GM12892 (cell line): ENCODE measurements at regions not wholly inside any gene's neighbourhood (a gene's known extent, or its start where the extent isn't known, plus 50 kb on each side); places are given as distances from the start of the nearest gene placed in this dataset.

Experiments
- DNase-seq: peaks from one replicate; pipeline ENCODE4 v3.0.0; 2011; ENCODE audit not compliant: insufficient read length
- FAIRE-seq: peaks from 2 replicates; lab custom pipeline; 2011; peaks lifted over from hg19 to GRCh38; lab: Jason Lieb, UNC
- POLR2A ChIP-seq: IDR thresholded peaks from 2 replicates; pipeline ENCODE4 v1.6.1; 2011; ENCODE audit warnings: low read depth, low read length, control low read depth
- POLR2AphosphoS5 ChIP-seq: IDR thresholded peaks from 2 replicates; pipeline ENCODE4 v1.6.1; 2011; ENCODE audit warnings: low read depth, low read length, control low read depth
- TAF1 ChIP-seq: IDR thresholded peaks from 2 replicates; pipeline ENCODE4 v1.6.1; 2011; ENCODE audit warnings: low read depth, mild to moderate bottlenecking, control low read depth, low read length, borderline replicate concordance

DNA sequence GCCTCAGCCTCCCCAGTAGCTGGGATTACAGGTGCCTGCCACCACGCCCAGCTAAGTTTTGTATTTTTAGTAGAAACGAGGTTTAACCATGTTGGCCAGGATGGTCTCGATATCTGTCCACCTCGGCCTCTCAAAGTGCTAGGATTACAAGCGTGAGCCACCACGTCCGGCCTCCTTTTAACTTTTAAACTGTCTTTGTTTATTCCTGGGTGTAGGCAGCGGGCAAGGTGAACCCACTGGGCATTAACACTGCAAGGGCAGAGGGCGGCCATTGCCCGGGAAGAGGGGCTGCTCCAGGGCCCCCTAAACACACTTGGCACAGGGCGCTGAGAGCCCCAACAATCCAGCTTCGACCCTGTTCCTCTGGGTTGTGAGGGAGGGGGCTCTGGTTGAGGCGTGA, 693.6 kb downstream of the BRD1 start:
- no peak for FAIRE-seq
- no peak for DNase-seq
- TF ChIP-seq TAF1 (no peak), POLR2AphosphoS5 (no peak), POLR2A (no peak)

DNA sequence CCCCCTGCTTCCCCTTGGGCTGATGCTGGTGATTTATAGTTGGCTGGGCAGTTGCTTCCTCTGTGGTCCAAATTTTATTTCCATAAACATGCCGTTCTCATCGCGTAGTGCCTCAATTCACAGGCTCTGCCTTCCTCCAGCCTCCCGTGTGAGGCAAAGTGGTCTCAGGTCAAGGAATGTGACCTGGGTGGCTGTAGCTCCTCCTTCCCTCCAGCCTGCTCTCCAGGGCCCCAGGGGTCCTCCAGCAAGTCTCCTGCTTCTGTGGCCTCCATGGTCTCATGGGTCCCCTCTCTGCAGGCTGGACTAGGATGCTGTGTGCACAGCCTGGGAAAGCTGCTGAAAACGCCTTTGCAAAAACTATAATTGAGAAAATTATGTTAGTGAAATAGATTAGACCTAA, 694.1 kb downstream of the BRD1 start:
- TF ChIP-seq POLR2AphosphoS5 = no peak
- TF ChIP-seq POLR2A = no peak
- TF ChIP-seq TAF1 = no peak
- FAIRE-seq (no peak), DNase-seq (no peak)

DNA sequence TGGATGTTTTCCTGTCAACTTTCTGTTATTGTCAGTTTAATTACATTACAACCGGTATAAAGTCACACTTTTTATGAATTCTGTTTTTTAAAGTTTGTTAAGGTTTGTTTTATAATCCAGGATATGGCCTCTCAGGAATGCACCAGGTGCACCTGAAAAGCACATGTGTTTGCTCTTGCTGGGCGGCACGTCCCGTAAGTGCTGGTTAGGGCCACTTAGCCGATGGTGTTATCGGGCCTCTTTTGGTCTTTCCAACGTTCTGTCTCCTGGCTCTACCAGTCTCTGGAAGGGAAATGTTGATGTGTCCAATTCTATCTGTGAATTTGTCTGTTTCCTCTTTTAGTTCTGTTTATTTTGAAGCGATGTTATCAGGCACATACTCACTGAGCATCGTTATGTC, 695.7 kb downstream of the BRD1 start:
- FAIRE-seq = no peak
- TF ChIP-seq POLR2A = no peak
- TF ChIP-seq TAF1 = no peak
- TF ChIP-seq POLR2AphosphoS5 = no peak
- no peak for DNase-seq

DNA sequence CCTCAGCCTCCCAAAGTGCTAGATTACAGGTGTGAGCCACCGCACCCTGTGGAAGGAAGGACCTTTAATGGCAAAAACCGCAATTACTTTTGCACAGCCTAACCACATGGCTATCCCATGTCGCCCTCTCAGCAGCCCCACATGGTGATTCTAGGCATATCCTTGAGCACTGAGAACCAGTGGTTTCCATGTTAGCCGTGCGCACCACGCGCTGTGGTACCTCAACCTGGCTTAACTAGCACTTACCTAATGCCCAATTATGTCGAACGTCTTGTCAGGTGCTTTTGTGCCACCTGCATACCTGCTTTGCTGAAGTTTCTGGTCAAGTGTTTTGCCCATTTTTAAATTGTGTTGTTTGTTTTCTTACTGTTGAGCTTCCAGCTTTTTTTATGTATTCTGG, 697.9 kb downstream of the BRD1 start:
- FAIRE-seq = no peak
- DNase-seq = no peak
- TF ChIP-seq POLR2A = no peak
- no peak for TF ChIP-seq POLR2AphosphoS5
- no peak for TF ChIP-seq TAF1

DNA sequence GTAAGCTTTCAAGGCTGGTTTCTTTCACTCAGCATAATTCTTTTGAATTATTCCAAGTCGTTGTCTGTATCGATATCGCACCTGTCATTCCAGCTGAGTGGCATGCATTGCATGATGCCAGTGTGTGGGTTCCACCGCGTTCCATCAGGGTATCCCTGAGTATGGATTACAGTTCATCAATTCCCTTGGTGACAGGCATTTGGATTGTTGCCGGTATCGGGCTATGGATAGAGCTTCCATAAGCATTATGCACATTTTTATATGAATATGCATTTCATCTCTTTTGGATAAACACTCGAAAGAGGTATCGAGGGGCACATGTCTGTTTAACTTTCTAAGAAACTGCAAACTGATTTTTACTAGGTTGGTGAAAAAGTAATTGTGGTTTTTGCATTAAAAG, 698.8 kb downstream of the BRD1 start:
- no peak for DNase-seq
- TF ChIP-seq TAF1 = no peak
- TF ChIP-seq POLR2A = no peak
- no peak for TF ChIP-seq POLR2AphosphoS5
- no peak for FAIRE-seq

- FAIRE-seq (no peak), DNase-seq (no peak)
- TF ChIP-seq POLR2A (no peak), POLR2AphosphoS5 (no peak), TAF1 (no peak)
These were observed 703.1 kb downstream of the BRD1 start for GRCh38 chr22:49124608-49125007.

DNA sequence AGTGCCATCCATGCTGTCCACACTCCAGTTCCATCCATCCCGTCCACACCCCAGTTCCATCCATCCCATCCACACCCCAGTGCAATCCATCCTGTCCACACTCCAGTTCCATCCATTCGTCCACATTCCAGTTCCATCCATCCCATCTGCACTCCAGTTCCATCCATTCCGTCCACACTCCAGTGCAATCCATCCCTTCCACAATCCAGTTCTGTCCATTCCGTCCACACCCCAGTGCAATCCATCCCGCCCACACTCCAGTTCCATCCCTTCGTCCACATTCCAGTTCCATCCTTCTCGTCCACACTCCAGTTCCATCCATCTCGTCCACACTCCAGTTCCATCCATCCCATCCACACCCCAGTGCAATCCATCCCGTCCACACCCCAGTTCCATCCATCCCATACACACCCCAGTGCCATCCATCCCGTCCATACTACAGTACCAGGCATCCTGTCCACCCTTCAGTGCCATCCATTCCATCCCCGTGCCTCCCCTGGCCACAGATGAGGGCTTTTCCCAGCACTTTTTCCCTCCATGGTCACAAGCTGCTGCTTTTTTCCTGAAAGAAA, 704.0 kb downstream of the BRD1 start:
- FAIRE-seq = no peak
- TF ChIP-seq TAF1 (no peak), POLR2A (no peak), POLR2AphosphoS5 (no peak)

DNA sequence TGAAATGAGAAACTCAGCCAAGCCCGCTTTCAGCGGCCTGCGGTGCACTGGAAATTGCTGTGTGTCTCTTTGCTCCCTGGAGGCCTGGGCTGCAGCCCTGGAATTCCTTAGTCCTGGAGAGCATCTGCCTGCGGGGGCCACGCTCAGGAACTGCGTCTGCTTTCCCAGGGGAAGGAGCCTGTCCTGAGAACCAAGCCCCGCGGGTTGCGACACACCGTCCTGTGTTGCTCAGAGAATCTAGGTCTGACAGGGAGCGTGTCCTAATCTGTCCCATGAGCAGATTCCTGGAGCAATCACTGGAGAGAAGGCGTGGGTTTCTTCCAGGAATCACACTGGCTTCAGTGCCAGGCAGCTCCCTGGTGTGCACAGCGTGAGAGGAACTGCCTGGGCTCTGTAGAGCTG, 708.1 kb downstream of the BRD1 start:
- FAIRE-seq (no peak), DNase-seq (no peak)
- TF ChIP-seq POLR2AphosphoS5 = no peak
- no peak for TF ChIP-seq POLR2A
- TF ChIP-seq TAF1 = no peak

More for the DNA sequence above, 704.0 kb downstream of the BRD1 start:
- DNase-seq = no peak

DNA sequence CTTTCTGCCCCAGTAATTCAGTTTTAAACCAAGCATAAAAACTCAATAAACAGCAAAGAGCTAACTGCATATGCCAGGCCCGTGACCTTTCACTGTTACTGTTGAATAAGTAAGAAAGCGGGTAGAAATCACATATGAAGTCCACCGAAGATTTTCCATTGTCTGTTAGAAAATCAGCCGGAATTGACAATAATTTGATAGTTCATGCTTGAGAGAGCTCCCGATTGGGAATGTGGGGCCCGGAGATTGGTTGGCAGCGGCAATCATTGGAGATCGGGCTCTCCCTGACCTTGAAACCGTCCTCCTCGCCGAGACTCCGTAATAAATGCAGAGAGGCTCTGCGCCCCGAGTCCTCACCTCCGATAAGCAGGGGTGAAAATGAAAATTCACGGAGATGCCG, 709.6 kb downstream of the BRD1 start:
- no peak for FAIRE-seq
- DNase-seq = no peak
- TF ChIP-seq TAF1 = no peak
- no peak for TF ChIP-seq POLR2A
- TF ChIP-seq POLR2AphosphoS5 = no peak

- no peak for DNase-seq
- no peak for FAIRE-seq
- TF ChIP-seq TAF1 (no peak), POLR2AphosphoS5 (no peak), POLR2A (no peak)
These were observed 710.2 kb downstream of the BRD1 start for GRCh38 chr22:49117486-49117885.

DNA sequence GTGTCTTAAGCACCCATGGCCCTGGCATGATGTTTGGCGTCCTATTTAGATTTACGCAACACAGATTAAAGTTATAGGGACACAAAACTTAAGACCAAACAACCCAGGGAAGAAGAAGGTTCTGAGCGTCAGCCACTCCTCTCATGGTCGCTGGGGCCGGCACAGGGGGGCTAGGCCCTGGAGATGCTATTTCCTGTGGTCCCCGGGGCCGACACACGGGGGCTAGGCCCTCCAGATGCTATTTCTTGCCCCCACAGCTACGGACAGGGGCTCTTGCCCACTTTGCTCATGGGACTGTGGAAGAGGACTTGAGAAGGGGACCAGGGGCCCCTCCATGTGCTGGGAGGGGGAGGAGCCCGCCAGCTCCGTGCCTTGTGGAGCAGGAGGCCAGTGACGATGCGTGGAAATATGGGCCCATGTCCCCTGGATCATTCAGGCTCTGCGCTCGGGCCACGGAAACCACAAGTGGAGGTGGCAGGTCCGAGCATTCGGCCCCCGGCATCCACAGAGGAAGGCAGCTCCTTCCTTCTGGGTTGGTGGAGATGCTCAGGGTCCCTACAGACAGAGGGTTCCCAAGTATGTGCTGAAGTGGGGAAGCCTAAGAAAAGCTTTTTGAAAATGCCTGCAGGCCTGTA, 711.1 kb downstream of the BRD1 start:
- no peak for DNase-seq
- FAIRE-seq = no peak
- TF ChIP-seq POLR2AphosphoS5 (no peak), POLR2A (no peak), TAF1 (no peak)

- TF ChIP-seq POLR2A (no peak), TAF1 (no peak), POLR2AphosphoS5 (no peak)
- DNase-seq (no peak), FAIRE-seq (no peak)
These were observed 711.7 kb downstream of the BRD1 start for GRCh38 chr22:49116021-49116420.

DNA sequence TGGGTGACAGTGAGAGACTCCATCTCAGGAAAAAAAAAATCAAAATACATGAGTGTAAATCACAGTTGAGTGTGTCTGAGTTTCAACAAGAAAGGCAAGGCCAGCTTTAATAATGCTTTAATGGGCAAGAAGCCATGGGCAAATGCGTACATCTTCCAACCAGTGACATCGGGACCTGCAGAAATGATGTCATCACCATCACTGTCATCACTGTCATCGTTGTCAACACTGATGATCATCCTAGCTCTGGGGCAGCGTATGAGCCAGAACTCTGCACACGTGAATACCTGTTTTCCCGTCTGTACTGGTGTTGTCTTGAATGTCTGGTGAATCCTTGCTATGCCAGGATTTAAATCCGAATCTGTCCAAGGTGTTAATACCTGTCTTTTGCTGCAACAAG, 712.5 kb downstream of the BRD1 start:
- TF ChIP-seq POLR2A (no peak), POLR2AphosphoS5 (no peak), TAF1 (no peak)
- FAIRE-seq = no peak
- no peak for DNase-seq
